ENCODE measurements at regions not wholly inside any gene's neighbourhood (a gene's known extent, or its start where the extent isn't known, plus 50 kb on each side); places are given as distances from the start of the nearest gene placed in this dataset.
"Not testable (repeated sequence)": the region's sequence is repeated elsewhere in the genome, so short reads cannot be mapped to it uniquely, and the experiment has no call there.

DNA sequence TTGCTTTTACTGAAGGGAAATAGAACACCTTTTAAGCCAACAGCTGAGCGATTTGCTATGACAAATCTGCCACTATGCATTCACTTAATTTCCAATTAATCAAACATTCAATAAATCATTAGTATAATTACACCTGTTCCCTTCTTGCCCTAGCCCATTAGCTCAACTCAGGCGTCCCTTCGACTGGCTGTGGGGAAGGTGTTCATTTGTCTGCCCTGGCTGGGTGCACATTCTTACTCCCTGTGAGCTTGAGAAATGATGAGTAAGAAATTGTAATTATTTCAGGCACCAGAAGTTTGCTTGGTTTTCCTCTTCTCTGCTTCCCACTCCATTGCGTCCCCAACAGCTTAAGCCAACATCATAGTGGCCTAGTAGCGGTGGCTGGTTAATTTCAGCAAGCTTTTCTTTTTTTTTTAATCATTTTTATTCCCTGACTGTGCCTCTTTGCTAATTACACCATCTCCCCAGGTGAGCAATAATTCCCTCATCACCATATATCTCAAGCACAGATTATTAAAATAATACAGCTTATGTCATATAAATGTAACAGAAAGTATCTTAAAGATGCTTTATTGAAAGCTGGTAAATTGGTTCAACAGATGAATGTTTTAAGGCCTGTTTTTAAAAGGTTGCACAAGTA lies 623.9 kb upstream of the RBFOX1 start:
- no peak for DNase-seq

- no peak for DNase-seq
Observed at GRCh38 chr16:6704306-6704930, 628.2 kb upstream of the RBFOX1 start.

DNA sequence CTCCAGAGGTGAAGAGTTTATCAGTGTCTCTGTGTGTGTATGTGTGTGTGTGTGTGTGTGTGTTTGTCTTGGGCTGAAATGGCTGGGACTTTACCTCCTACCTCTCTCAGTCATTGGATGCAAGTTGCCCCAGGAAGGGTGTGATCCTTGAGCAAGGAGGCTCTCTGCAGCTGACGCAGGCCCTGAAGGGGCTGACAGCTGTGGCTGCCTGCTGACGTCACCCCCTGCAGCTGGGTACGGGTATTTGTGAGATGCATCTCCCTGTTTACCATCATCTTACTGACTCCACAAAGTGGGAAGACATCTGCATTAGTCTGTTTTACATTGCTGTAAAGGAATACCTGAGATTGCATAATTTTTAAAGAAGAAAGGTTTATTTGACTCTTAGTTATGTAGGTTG lies 631.5 kb upstream of the RBFOX1 start:
- DNase-seq = no peak

DNA sequence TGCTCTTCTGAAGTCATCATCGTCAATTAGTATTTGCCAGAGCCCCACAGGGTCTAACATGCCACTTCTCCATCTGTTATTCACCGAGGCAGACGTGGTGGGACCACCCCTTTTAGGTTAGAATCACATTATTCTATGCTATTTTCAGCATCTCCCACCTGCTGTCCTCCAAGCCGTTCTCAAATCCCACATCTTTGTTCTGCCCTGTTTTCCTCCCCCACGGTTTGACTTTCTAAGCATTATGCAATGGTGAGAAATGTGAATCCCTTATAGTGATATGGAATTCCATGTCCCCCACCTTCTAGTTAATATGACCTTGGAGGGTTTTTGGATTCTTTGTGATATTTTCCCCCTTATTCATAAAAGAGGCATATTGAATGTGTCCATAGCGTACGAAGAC lies 634.1 kb upstream of the RBFOX1 start:
- peak; percentile 54 for DNase-seq

GRCh38 chr16:6695666-6696065 lies 637.0 kb upstream of the RBFOX1 start:
- no peak for DNase-seq

GRCh38 chr16:6694636-6695035 lies 638.0 kb upstream of the RBFOX1 start:
- DNase-seq = no peak

DNA sequence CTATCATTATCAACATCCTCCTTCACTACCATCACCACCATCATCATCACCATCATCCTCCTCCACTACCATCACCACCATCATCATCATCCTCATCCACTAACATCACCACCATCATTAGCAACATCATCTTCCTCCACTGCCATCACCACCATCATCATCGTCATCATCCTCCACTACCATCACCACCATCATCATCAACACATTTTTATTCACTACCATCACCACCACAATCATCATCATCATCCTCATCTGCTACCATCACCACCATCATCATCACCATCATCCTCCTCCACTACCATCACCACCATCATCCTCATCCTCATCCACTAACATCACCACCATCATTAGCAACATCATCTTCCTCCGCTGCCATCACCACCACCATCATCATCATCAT lies 639.2 kb upstream of the RBFOX1 start:
- not testable (repeated sequence) for DNase-seq

DNA sequence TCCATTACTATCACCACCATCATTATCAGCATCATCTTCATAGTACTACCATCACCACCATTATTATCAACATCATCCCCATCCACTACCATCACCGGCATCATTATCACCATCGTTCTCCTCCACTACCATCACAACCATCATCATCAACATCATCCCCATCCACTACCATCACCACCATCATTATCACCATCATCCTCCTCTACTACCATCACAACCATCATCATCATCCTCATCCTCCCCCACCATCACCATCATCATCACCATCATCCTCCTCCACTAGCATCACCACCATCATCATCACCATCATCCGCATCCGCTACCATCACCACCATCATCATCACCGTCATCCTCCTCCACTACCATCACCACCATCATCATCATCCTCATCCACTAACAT lies 639.8 kb upstream of the RBFOX1 start:
- DNase-seq = no peak

GRCh38 chr16:6690741-6691140 lies 641.9 kb upstream of the RBFOX1 start:
- DNase-seq = no peak

DNA sequence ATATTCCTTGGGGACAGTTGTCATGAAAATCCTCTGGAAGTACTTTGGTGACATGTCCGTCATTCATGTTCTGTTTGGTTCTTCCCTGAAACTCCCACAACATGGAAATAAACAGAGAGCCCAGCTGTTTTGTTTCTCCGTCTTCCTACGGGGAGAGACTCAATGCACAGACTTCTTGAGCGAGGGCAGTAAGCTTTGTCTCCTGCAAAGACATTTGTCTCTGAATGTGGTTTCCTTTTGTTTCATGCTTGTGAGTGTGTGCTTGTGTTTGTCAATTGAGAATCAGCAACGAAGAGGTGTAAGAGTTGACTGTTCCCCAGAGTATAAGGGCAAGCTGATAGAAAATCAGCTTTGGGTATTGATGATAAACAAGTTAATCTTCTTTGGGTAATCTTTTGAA lies 643.0 kb upstream of the RBFOX1 start:
- no peak for DNase-seq

- no peak for DNase-seq
Observed at GRCh38 chr16:6687593-6687992, 645.1 kb upstream of the RBFOX1 start.

DNA sequence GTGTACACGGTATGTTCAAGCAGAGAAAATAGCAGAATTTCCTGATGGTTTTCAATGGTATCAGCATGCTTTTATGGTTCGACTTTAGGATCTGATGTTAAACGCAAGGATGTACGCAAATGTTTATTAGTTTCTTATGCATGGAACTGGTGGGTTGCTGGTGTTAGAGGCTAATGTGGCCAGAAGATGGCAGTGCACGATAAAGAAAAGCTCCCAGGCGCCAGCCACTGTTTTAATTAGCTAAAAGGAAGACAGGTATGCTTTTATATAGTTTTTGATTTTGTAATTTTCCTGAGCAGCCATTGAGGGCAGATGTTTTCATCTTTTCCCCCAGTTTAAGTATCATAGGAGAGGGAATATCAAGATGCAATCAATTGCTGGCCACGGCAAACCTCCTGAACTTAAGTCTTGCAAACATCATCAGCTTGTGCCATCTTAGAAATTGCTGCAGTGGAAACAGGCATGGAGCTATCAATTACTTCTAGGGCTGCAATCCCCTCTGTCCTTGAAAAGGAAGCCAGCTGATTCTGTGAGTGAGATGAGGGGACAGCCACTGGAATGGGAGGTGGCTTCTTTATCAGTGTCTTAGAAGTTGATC lies 648.5 kb upstream of the RBFOX1 start:
- peak; percentile 51 for DNase-seq

DNA sequence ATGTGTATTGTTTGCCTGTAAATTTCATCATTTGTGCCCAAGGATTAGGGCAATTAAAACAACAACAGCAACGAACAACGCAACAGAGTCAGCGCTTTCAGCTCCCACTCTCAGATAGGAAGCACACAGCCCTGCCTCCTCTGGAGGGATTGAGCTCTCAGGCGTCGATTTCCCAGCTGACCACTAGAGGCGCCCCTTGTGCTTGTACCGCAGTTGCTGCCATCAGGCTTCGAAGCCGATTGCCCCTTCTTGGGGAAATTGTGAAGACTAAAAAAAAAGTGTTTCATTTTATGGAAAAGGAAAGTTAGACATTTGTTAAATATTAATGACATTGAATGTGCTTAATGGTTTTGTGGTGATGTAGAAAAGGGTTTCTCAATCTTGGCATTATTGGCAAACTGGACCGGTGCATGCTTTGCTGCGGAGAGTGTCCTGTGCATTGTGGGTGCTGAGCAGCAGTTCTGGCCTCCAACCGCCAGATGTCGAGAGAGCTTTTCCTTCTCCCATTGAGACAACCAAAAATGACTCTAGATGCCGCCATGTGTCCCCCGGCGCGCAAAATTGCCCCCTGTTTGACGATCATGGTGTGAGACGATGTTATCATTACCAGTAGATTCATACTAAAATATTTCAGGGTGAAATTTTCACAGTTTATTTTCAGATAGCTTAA lies 650.4 kb upstream of the RBFOX1 start:
- peak; percentile 60 for DNase-seq

DNA sequence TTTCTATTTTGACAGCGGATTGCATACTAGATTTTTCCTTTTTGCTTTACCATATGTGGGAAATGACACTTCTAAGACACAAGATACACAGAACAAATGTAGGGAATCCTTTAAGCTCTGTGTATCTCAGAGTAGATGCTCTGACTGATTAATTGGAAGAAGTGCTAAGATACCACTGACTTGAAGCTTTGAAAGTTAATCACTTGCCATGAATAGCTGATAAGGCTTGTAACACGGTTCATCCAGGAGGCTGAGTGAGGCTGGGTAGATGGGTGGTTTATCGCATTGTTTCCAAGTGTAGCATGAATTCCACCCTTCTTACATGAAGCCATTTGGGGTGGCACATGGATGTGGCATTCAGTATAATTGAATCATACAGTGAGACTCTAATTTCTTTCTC lies 654.1 kb upstream of the RBFOX1 start:
- no peak for DNase-seq

DNA sequence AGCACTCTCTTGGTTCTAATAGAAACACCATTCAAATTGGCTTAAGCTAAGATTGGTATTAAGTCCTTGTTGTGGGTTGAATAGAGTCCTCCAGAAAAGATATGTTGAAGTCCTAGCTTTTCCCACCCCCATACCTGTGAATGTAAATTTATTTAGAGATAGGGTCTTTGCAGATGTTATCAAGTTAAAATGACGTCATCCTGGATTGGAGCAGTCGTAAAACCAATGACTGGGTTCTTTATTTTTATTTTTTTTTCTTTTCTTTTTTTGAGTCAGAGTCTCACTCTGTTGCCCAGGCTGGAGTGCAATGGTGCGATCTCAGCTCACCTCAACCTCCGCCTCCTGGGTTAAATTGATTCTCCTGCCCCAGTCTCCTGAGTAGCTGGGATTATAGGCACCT lies 658.6 kb upstream of the RBFOX1 start:
- DNase-seq = no peak

DNA sequence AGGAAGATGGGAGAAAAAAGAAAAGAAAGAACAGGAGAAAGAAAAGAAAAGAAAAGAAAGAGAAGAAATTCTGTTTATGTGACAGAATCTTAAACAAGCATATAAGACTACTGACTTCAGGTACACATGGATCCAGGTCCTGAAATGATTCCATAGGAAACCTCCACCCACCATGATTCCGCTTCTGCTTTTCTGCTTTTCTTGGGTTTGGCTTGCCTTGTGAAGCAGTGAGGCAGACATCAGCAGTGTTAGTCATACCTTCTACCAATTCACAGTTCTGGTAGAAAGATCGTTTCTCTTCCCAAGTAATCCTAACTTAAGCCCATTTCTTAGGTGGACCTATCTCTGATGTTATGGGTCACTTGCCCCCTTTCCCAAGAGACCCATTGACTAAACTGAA lies 660.1 kb upstream of the RBFOX1 start:
- no peak for DNase-seq

DNA sequence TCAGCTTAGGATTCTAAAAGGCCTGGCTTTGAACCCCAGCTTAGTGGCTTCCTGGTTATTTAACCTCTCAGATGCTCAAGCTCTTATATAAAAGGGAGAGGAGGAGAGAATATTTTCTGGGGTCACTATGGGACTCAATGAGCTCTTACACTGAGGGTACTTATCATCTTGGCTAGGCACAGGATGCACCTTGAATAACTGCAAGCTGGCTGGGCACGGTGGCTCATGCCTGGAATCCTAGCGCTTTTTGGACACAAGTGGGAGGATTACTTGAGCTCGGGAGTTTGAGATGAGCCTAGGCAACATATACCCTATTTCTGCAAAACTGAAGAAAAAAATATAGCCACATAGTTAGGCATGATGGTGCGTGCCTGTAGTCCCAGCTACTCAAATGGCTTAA lies 665.3 kb upstream of the RBFOX1 start:
- no peak for DNase-seq

- DNase-seq = no peak
Observed at GRCh38 chr16:6665126-6665525, 667.5 kb upstream of the RBFOX1 start.

DNA sequence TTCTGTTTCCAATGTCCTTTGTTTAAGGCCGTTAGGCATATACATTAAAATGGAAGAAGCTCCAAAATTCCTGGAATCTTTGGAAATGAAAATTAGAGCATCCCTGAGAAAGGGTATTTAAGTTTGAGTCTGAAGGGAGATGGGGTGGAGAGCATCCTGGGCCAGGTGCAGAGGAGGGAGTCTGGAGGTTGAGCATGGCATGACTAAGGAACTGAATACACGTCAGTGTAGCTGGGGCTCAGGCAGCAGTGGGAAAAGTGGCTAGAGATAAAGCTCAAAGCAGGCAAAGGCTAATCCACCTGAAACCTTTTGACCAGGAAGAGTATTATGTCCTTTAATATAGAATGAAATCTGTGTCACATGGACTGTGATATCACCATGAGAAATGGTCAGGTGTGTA lies 669.0 kb upstream of the RBFOX1 start:
- no peak for DNase-seq

- no peak for DNase-seq
Observed at GRCh38 chr16:6656760-6657159, 675.9 kb upstream of the RBFOX1 start.

DNA sequence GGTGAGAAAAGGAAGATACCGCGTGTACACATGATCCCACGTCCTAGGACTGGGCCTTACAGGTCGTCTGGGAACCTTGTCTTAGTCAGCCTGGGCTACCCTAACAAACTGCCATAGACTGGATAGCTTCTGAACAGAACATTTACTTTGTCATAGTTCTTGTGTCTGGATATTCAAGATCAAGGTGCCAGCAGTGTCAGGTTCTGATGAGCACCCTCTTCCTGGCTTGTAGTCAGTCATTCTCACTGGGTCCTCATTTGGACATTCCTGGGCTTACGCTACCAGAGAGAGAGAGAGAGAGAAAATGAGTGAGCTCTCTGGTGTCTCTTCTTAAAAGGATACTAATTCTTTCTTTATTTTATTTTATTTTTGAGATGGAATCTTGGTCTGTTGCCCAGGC lies 685.8 kb upstream of the RBFOX1 start:
- DNase-seq = no peak

GRCh38 chr16:6645768-6646568 lies 686.7 kb upstream of the RBFOX1 start:
- peak; percentile 39 for DNase-seq

- DNase-seq = no peak
Observed at GRCh38 chr16:6644916-6645315, 687.7 kb upstream of the RBFOX1 start.

Data from NCI-H2227 treated with DMSO at 0.1 percent for 48 hours (cell line).